HG03064 (cell line): ENCODE measurements at regions not wholly inside any gene's neighbourhood (a gene's known extent, or its start where the extent isn't known, plus 50 kb on each side); places are given as distances from the start of the nearest gene placed in this dataset.

Source experiments
- ATAC-seq: cut with Tn5 transposase; IDR thresholded peaks from one replicate; pipeline ENCODE4 v1.9.1; 2021; ENCODE audit warnings: low read depth; ENCODE audit not compliant: unreplicated experiment

- ATAC-seq, result no peak
These were observed 57.6 kb upstream of the SLC6A11 start for GRCh38 chr3:10758304-10759037.

DNA sequence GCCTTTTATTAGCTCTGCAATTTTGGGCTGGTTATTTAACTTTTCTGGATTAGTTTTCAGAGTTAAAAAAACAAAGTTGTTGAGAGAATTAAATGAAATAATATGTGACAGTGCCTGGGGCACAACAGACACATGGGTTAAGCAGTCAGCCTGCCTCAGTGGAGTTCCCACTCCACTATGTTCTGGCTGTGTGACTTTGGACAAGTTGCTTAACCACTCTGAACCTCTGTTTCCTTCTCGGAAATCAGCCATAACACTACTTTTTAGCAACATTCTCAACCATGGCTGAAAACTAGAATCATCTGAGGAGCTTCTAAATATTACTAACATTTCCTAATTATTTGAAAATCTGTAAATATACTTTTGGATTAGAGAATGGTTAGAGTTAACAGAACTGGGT, 56.5 kb upstream of the SLC6A11 start:
- no peak for ATAC-seq

DNA sequence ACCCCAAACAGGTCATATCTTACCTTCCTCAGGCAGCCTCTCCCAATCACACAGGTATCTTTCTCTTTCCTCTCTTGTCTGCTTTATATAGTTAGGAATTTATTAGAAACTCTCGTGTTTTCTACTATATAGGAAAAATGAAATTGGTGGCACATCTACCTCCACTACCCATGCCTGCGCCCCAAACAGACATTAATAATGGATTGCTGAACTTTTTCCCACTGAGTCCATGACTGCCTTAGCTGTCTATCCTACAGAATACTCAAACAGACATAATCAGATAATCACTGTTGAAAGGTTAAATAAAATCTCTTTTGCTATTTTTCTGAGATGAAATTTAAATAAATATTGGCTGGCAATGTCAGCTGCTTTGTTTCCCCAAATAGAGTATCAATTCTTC, 55.8 kb upstream of the SLC6A11 start:
- ATAC-seq, result no peak

DNA sequence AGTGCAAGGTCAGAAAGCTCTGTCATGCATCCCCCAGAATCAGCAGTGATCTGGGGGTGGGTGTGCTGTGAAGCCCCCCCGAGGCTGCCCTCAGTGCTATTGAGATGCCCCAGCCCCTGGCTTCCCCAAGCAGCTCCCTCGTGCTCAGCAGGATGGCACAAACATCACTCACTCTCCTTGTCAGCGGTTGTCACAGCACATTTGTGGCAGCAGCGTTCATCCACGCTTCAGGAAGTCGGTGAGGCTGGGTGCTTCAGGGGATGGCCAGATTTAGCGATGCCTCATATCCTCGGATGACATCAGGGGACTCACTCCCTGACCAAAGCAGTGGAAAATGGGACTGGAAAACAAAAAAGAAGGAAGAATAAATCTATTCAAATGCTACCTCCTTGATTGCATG, 54.4 kb upstream of the SLC6A11 start:
- no peak for ATAC-seq

- no peak for ATAC-seq
These were observed 53.9 kb upstream of the SLC6A11 start for GRCh38 chr3:10762116-10762515.

DNA sequence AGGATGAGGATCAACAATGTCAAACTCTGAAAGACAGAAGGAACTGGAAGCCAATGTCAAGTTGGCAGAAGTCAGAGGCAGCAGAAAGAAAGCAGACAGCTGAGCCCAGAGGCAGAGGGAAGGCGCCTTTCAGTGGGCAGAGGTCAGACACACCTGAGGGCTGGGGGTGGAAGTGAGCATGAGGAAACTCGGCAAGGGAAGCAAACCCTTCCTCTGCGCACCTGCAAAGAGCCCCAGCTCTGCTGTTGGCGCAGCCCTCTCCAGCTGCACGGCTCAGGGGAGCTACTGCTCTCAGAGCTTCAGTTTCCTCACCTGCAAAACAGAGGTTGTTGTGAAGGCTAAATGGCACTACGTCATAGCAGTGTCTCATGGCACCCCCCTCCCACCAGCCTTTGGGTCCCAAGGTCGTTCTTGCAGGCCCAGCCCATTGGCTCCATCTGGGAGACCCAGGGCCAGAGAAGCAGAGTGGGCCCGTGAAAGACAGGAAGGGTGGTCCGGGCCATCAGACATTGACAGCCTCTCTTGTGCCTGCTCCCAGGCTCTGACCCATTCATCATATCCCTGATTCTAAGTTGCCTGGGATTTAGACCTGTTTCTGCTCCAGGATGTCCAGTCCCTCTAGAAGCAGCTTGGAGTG, 53.3 kb upstream of the SLC6A11 start:
- no peak for ATAC-seq

DNA sequence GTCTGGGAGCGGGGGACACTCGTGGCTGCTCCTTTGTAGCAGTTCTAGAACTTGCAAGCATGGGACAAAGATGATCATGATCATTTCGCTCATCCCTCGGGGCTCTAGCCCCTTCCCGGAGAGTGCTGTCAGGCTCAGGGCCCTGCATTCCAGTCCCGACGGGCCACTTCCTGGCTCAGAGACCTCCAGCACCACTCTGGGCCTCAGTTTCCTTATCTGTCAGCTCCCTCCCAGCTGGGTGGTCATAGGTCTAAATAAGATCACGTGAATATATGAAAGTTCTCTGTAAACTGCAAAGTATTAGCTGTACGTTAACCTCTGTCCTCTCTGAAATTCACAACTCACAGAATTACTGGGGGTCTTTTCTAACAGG, 52.8 kb upstream of the SLC6A11 start:
- no peak for ATAC-seq

- no peak for ATAC-seq
These were observed 52.2 kb upstream of the SLC6A11 start for GRCh38 chr3:10763817-10764258.

GRCh38 chr3:10764259-10765051, 51.6 kb upstream of the SLC6A11 start:
- no peak for ATAC-seq

GRCh38 chr3:10766049-10766705, 49.9 kb upstream of the SLC6A11 start:
- no peak for ATAC-seq
